ENCODE measurements at regions not wholly inside any gene's neighbourhood (a gene's known extent, or its start where the extent isn't known, plus 50 kb on each side); places are given as distances from the start of the nearest gene placed in this dataset.
A peak's percentile ranks its signal among the peaks of the same experiment; 100 is the strongest.

DNA sequence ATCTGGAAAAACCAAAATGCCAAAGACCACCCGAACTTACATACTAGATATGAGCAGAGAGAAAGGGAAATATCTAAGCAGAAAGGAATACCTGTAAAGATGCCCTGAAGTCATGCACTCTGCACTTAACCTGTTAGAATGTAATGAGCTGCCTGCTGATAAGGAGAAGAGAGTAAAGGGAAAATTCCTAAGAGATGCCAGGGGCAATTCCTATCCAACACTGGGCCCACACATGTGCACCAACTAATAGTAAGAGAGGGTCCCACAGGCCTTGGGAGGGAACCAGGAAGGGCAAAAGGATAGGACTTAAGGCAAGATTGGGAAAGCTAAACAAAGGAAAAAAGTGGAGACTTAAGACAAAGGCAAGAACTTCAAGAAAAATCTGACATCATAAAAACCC lies 189.5 kb downstream of the NSUN3 start:
- DNase-seq (ENCODE audit: missing footprints) (no peak), ATAC-seq (no peak)
- intact Hi-C loops (cut with DNase I) = no loop called here

DNA sequence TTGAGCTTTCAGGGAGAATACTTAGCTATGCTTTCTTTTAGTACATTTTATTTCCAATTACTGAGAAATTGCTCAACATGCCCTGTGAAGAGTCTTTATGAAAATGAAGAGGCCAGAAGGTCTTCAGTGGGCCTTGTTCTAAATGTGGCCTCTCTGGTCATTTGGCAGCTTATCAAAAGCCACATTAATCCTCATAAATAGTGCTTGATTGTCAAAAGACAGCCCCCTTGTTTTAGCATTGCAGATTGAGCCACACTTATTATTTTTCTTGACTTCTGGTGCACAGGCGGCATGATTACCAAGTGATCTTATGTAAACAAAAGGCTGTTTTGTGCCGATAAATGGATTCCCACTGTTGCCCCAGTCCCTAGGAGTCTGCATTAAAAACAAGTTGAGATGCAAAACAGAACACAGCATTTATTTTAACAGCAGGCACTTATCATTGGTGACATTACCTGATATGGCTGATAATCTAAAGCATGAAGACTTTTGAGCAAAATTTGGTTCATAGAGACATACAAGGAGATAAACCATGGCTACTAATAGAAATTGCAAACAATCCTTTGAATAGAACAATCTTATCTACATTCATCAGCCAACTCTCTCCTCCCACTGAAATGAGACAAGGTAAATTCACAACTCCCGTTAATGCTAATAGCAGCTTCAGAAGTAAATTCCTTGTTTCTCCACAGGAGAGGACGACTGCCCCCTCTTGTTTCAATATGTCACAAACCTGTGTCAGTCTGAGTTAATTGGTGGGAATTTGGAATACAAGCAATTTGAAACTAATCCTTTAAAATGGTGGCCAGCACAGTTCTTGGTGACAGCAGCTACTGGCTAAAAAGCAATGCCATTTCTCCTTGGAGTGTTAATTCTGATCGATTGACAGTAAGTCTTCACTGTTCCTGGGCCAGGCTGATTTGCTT lies 194.3 kb downstream of the NSUN3 start:
- intact Hi-C loops (cut with DNase I) = no loop called here
- no peak for ATAC-seq
- no peak for DNase-seq (ENCODE audit: missing footprints)

DNA sequence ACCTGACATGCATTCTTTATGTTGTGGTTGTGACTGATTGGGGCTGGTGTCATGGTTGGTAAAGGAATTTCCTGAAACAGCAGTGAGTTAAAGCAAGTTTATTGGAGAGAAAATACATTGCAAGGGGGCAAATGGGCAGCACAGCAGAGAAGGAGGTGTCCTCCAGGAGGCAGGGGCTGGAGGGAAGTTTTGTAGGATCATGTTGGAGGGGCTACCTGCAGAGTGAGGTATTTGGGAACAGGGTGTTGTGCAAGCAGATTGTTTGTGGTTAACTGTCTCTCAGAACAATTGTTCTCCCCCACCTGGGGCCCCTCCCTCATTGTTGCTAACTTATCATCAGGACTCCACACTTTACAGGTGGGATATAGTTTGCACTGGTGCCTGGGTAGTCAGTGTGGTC lies 196.0 kb downstream of the NSUN3 start:
- DNase-seq (ENCODE audit: missing footprints) = no peak
- intact Hi-C loops (cut with DNase I) = no loop called here
- ATAC-seq = no peak

DNA sequence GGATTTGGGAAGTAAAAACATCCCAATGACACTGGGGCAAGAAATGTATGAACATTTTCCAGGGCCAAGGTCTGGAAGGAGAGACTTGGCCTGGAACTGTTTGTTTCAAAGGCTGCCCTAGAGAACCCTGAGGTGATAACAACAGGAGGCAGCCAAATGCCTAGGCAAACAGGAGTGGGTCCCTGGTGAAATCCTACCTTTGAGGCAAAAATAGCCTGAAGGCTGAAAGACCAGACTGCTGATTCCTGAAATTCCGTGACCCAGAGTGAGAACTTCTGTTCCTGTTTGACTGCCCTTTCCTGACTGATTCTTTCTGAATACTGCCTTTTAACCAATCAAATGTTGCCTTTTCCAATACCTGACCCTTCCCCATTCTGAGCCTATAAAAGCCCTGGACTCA lies 196.4 kb downstream of the NSUN3 start:
- intact Hi-C loops (cut with DNase I) = no loop called here
- DNase-seq (ENCODE audit: missing footprints) (no peak), ATAC-seq (no peak)

DNA sequence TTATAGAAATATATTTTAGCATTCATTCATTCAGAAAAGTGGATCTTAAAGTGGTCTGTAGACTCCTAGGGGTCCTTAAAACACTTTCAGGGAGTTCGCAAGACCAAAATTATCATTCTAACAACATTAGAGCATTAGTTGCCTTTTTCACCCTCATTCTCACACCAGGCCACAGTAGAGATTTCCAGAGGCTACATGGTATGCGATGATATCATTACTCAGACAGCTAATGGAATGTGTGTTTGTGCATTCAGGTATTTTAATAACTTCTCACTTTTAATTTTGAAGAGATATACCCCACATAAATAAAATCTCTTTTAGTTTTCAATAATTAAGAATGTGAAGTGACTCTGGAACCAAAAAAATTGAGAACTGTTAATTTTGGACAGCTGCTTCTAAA lies 206.9 kb downstream of the NSUN3 start:
- intact Hi-C loops (cut with DNase I) = no loop called here
- no peak for DNase-seq (ENCODE audit: missing footprints)
- no peak for ATAC-seq

DNA sequence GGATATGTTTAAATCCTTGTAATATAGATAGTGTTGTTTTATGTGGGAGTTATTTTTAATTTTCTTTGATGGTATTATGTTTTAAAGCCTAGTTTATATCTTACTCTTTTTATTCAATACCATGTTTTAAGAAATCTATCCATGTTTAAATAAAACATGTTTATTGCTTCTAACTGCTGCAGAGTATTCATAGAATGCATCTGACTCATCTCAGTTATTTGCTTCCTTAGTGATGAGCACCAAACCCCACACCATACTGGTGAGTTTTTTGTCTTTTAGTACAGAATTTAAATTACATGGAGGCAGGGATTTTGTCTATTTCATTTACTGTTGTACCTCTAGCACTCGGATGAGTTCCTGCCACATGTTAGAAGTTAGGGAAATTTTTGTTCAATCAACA lies 209.2 kb downstream of the NSUN3 start:
- ATAC-seq (no peak), DNase-seq (ENCODE audit: missing footprints) (no peak)
- intact Hi-C loops (cut with DNase I) = no loop called here

DNA sequence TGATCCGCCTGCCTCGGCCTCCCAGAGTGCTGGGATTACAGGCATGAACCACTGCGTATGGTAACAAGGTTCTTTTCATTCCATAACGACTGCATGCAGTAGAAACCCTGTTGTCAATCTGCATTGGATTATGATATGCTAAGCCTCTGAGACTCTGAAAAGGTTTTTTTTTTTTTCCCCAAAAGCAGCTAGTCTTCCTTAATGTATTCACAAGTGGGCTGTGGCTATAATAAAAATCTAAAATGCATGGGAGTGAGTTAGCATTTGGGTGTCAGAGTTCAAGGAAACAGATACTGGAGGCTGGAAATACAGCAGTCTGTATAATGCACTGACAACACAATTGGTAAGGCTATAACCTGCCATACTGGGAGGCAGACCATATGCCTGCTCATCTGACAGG lies 218.1 kb downstream of the NSUN3 start:
- DNase-seq (ENCODE audit: missing footprints) (no peak), ATAC-seq (no peak)
- intact Hi-C loops (cut with DNase I) = no loop called here

DNA sequence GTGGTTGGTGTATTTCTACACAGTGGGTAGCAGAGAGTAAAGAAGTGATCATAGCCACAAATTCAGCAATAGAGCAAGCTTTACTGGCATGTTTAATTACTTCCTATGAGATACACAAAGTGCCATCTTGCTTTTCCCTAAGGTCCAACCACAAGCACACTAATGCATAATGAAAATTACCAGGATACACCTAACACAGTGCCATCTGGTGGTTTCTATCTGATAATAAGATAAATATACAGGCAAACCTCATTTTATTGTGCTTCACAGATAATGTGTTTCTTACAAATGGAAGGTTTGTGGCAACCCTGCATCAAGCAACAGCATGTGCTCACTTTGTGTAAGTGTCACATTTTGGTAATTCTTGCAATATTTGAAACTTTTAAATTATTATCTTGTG lies 223.0 kb downstream of the NSUN3 start:
- intact Hi-C loops (cut with DNase I) = no loop called here
- no peak for ATAC-seq
- no peak for DNase-seq (ENCODE audit: missing footprints)

DNA sequence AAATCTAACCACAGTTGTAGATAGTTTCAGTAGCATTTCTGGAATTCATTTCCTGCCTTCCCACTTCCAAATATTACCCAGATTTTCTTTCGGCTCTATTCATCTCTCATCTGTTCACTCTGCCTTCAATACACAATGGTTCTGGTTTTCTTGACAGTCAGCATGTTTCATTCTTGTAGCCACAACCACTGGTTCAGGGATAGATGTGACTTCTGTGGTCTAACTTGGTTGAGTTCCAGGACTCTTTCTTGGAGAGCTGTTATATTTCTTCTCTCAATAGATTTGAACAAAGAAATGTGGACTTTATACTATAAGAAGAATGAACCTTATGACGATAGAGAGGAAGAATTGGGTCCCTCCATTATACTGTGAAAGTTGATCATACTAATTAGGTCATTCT lies 228.8 kb downstream of the NSUN3 start:
- no peak for ATAC-seq
- DNase-seq (ENCODE audit: missing footprints) = no peak
- intact Hi-C loops (cut with DNase I) = no loop called here

DNA sequence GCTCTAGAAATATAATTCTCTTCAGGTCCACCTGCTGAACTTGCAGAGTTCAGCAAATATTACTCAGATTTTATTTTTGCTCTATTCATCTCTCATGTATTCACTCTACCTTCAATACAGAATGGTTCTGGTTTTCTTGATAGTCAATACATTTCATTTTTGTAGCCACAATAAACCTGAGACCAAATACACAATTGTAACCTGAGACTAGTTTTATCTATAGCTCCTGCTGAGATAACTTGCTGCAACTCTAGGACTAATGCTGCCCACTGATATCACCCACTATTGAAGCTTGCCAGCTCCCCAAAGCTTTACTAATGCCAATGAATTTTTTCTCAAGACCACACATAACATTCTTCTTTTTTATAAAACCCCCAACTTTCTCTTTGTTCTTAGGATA lies 229.3 kb downstream of the NSUN3 start:
- intact Hi-C loops (cut with DNase I) = no loop called here
- ATAC-seq (no peak), DNase-seq (ENCODE audit: missing footprints) (no peak)

DNA sequence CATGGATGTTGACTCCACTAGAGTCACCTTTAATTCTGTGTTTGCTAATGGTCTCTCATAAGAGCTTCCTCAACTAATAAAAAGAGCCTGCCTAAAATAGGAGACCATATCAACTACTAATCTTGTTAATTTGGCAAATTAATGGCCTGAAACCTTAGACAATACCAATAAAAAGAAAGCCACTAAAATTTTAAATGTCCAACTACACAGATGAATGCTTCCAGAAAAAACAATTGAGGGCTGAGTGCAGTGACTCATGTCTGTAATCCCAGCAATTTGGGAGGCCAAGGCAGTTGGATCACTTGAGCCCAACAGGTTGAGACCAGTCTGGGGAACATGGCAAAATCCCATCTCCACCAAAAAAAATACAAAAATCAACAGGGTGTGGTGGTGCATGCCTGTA lies 230.9 kb downstream of the NSUN3 start:
- DNase-seq (ENCODE audit: missing footprints) = no peak
- intact Hi-C loops (cut with DNase I) = no loop called here
- ATAC-seq = no peak

DNA sequence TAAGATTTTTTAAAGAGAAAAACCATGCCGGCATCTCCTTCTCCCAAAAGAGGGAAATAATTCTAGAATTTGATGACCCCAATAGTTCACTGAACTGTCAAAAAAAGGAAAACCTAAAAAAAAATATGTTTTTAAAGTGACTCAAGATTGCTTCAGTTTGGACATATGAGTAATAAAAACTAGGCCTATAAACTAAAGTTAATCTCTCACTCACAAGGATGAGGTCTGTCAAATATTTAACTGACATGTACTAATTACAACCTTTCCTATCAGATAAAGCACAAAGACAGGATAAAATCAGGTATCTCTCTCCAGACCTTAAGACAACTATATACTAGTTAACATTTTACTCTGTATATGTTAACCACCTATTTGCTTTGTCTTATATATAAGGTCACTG lies 231.9 kb downstream of the NSUN3 start:
- ATAC-seq (no peak), DNase-seq (ENCODE audit: missing footprints) (no peak)
- intact Hi-C loops (cut with DNase I) = no loop called here

DNA sequence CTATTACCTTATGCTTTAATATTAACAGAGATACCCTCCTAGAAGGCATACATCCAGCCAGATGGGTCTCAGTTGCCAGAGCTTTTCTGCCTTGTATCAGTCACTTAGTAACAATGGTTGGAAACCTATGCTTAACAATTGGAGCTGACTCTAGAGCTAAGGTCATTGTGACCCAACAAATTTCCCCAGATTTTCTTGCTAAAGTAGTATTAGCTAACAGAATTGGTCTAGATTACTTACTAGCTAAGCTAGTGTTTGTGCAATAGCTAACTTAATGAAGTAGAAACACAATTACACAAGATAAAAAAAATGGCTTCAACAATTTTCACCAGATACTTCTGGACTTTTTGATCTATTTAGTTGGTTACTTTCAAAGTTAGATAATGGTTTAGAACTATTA lies 236.9 kb downstream of the NSUN3 start:
- no peak for DNase-seq (ENCODE audit: missing footprints)
- intact Hi-C loops (cut with DNase I) = no loop called here
- no peak for ATAC-seq

DNA sequence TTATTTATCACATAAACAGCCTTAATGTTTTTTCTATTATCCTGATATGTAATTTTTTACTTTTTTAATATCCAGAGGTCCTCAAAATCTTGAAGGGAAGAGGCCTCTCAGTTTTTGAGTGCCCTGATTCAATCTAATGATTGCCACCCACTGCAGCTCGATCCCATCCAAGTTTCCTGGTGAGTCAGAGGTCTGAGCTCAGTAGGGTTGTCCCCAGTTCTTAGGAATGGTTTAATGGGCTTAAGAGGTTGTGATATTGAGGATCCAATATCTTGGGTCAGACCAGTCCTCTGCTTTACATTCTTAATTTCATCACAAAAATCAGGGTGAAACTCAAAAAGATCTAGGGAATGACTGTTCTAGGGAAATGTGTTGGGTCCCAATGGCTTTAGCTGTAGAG lies 238.5 kb downstream of the NSUN3 start:
- no peak for ATAC-seq
- intact Hi-C loops (cut with DNase I) = no loop called here
- no peak for DNase-seq (ENCODE audit: missing footprints)

DNA sequence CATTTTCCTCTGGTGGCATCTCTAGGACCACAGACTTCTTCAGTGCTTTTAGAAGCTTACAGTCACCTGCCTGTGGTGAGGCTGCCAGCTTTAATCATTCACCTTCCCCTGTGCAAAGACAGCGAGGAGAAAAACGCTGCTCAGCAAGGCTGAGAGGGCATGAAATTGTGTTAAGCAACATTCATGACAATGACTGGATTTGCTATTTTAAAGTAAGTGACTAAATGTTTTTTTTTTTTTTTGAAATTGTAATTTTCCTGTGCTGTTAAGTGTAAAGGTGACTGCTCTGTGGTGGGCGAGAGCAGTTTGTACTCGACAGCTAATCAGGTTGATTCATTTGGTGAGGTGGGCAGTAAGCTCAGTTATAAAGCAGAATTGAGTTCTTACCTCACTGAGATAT lies 240.4 kb downstream of the NSUN3 start:
- ATAC-seq = no peak
- intact Hi-C loops (cut with DNase I) = no loop called here

DNA sequence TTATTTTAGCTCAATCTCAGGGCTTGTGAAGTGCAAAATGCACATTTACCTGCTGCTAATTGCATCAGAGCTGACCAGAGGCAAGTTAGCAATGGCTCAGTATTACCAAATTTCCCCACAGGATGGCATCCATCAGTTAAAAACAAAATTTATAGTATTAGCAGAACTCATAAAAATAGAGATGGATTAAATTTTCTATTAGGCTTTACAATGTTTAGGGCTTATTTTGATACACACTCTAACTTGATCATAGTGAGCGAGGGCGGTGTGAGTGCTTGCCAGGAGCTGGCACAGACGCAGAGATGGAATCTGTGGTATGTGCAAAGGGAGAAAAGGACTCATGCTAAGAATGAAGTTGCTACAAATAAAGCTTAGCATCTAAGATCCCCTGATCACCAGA lies 241.0 kb downstream of the NSUN3 start:
- intact Hi-C loops (cut with DNase I) = no loop called here
- DNase-seq (ENCODE audit: missing footprints) (peak; percentile 55), ATAC-seq (peak; percentile 80)

More for the DNA sequence above, 240.4 kb downstream of the NSUN3 start:
- no peak for DNase-seq (ENCODE audit: missing footprints)

DNA sequence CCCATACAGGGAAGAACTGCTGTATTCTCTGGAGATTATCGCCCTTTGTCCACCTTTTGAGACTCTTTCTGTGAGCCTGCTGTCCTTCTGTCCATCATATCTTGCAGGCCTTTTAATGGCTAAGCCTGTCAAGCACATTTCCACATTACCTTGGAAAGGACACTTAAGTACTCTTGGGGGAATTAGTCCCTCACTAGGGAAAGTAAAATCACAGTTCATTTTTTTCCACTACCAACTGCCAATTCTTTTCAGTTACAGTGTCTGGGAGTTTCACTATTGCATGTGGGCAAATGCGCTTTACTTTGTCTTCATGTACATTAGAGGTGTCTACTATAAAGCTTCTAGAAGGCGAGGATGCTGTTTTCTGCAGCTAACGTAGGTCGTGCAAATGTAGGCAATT lies 242.1 kb downstream of the NSUN3 start:
- peak; percentile 47 for ATAC-seq
- DNase-seq (ENCODE audit: missing footprints) = no peak
- intact Hi-C loops (cut with DNase I) = no loop called here

DNA sequence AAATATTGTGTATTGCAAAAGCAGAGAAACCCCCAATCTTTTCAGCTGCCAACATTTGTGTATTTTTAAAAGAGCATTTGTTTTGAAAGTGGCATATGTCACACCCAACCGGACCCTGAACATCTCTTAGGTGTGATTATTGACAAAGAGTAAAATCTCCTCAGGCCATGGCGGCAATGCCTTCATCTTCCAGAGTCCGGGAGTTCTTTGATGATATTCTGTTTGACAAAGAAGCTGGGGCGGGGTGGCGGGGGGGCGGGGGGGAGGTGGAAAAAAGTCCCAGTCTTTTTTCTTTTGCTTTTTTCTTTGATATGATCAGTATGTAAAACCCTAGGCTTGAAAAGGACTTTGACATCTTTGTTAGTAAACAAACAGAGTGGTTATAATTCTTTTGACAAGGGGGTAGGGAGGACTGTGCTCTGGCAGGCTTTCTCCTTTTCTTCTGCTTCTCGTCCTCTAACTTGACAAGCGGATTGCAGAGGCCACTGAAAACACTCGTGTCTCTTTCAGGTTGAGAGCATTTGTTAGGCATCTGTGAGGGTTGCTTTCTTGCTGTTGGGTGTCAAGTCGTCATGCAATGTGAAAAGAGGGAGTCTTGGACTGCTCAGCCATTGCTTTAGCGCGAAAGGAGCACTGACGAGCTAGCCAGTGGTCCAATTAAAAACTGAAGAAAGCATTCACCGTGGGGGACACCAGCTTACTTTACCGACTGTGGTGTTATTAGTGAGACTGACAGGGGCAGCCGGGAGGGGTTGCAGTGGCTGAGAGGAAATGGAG lies 243.2 kb downstream of the NSUN3 start:
- DNase-seq (ENCODE audit: missing footprints) = no peak
- intact Hi-C loops (cut with DNase I) = no loop called here
- ATAC-seq = no peak

DNA sequence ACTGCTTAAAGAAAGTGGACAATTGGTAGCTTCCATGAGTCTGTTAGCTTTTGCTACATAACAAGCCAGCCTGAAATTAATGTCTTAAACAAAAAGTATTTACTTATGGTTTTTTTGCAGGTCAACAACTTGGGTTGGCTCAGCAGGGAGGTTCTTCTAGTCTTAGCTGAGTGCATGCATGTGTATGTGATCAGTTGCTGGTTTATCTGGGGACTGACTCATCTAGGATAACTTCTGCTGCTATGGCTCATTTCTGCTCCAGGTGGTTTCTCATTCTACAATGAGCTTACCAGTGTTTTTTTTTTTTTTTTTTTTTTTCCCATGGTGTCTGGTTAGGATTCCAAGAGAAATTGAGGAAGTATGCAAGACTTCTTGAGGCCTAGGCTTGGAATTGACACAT lies 244.7 kb downstream of the NSUN3 start:
- no peak for ATAC-seq
- intact Hi-C loops (cut with DNase I) = no loop called here
- no peak for DNase-seq (ENCODE audit: missing footprints)

DNA sequence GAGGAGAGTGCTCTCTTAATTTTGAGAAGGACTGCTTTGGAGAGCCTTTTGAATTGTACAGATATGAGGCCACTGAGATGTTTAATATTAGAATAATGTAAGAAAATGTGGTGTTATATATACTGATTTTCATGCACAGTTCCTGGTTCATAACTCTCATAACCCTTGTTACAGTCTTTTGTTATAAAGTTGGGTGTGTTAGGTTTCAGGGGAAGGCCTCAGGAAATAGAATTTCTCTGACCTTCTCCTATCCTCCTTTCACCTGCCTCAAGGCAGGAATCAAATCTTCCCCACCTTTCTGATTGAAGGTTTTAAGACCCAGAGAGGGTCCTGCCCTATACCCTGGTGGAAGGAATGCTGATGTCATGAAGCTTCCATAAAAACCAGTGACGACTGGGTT lies 245.9 kb downstream of the NSUN3 start:
- intact Hi-C loops (cut with DNase I) = no loop called here
- ATAC-seq (no peak), DNase-seq (ENCODE audit: missing footprints) (no peak)
